ENCODE measurements at regions not wholly inside any gene's neighbourhood (a gene's known extent, or its start where the extent isn't known, plus 50 kb on each side); places are given as distances from the start of the nearest gene placed in this dataset.

GRCh38 chr3:31410411-31410810, 122.3 kb upstream of the STT3B start:
- in situ Hi-C loops (cut with MboI; ENCODE audit: low sequenced_read_pairs, unreplicated experiment), result no loop called here
- no peak for DNase-seq (ENCODE audit: low spot score)
- no peak for TF ChIP-seq CTCF (IDR thresholded peaks at IDR 0.05; ENCODE audit: borderline replicate concordance, control extremely low read depth, extremely low read depth, insufficient read depth, missing control alignments)

- in situ Hi-C loops (cut with MboI; ENCODE audit: low sequenced_read_pairs, unreplicated experiment), result no loop called here
- DNase-seq (ENCODE audit: low spot score), result no peak
- TF ChIP-seq CTCF (IDR thresholded peaks at IDR 0.05; ENCODE audit: borderline replicate concordance, control extremely low read depth, extremely low read depth, insufficient read depth, missing control alignments), result no peak
These were observed 119.9 kb upstream of the STT3B start for GRCh38 chr3:31412832-31413231.

GRCh38 chr3:31413515-31413914, 119.2 kb upstream of the STT3B start:
- no peak for DNase-seq (ENCODE audit: low spot score)
- in situ Hi-C loops (cut with MboI; ENCODE audit: low sequenced_read_pairs, unreplicated experiment), result no loop called here
- TF ChIP-seq CTCF (IDR thresholded peaks at IDR 0.05; ENCODE audit: borderline replicate concordance, control extremely low read depth, extremely low read depth, insufficient read depth, missing control alignments), result no peak

DNA sequence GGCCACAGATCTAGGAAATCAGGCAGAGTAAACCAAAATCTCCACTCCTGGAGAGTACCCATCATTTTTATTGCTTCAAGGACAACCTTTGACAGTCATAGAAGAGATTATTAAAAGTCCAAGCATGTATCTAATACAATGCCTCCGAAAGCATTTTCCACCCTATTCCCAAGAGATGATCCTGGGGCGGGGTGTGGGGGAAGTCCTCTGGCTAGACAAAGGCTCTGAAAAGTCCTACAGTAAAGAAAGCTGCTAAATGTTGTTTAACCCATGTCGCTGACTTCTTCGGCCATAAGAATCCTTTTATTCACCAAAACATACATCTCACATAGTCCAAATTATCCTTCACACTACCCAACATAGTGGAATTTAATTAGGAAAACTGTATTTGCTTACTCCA, 115.7 kb upstream of the STT3B start:
- no peak for DNase-seq (ENCODE audit: low spot score)
- in situ Hi-C loops (cut with MboI; ENCODE audit: low sequenced_read_pairs, unreplicated experiment), result no loop called here
- no peak for TF ChIP-seq CTCF (IDR thresholded peaks at IDR 0.05; ENCODE audit: borderline replicate concordance, control extremely low read depth, extremely low read depth, insufficient read depth, missing control alignments)

GRCh38 chr3:31417486-31417885, 115.2 kb upstream of the STT3B start:
- no peak for TF ChIP-seq CTCF (IDR thresholded peaks at IDR 0.05; ENCODE audit: borderline replicate concordance, control extremely low read depth, extremely low read depth, insufficient read depth, missing control alignments)
- in situ Hi-C loops (cut with MboI; ENCODE audit: low sequenced_read_pairs, unreplicated experiment), result no loop called here
- no peak for DNase-seq (ENCODE audit: low spot score)

DNA sequence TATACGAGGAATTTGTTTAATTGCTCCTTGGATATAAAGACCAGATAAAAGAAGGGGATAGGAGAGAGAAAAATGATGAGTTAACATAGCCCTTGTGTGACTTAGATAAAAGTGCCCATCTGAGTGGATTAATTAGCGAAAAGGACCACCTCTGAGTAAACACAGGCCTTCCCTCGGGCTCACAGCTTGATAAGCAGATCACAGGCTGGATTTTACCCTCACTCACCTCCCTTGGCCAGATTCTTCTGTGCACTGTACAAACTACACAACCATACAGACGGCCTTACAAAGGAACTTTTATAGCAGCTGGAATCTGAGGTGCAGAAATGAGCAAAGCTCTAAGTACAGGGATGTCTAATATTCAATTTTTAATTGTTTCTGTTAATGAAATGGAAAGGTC, 112.4 kb upstream of the STT3B start:
- no peak for DNase-seq (ENCODE audit: low spot score)
- TF ChIP-seq CTCF (IDR thresholded peaks at IDR 0.05; ENCODE audit: borderline replicate concordance, control extremely low read depth, extremely low read depth, insufficient read depth, missing control alignments), result no peak
- in situ Hi-C loops (cut with MboI; ENCODE audit: low sequenced_read_pairs, unreplicated experiment), result no loop called here

Data from GM13976 (cell line).